Neutrophil (primary cell): ENCODE measurements at regions not wholly inside any gene's neighbourhood (a gene's known extent, or its start where the extent isn't known, plus 50 kb on each side); places are given as distances from the start of the nearest gene placed in this dataset.

Experiments used
- H3K27ac ChIP-seq: fragments of 200-600 bp; sonication (generic); 2 replicates; pipeline ENCODE4 v1.5.1; 2016; ENCODE audit warnings: mild to moderate bottlenecking, moderate library complexity
- H3K27me3 ChIP-seq: fragments of 200-600 bp; sonication (generic); 2 replicates; pipeline ENCODE4 v1.6.0; 2016; ENCODE audit warnings: mild to moderate bottlenecking
- H3K36me3 ChIP-seq: fragments of 200-600 bp; sonication (generic); 2 replicates; pipeline ENCODE4 v1.5.1; 2017
- H3K4me1 ChIP-seq, 2 experiments: fragments of 200-600 bp in 1 of 2; sonication (generic) in 1 of 2; 1 replicate in 1 of 2; 2 replicates in 1 of 2; pipeline versions ENCODE4 v1.5.1 to v1.6.1; 2013 to 2016; ENCODE audit warnings: low read depth in 1 of 2, low read length in 1 of 2, mild to moderate bottlenecking in 1 of 2, moderate library complexity in 1 of 2; ENCODE audit not compliant: control insufficient read depth in 1 of 2, insufficient read depth in 1 of 2
- H3K4me3 ChIP-seq, 2 experiments: fragments of 200-600 bp in 1 of 2; sonication (generic) in 1 of 2; 1 replicate in 1 of 2; 2 replicates in 1 of 2; pipeline ENCODE4 v1.5.1; 2013 to 2016; ENCODE audit warnings: low read depth in 1 of 2, low read length in 1 of 2, mild to moderate bottlenecking in 1 of 2, moderate library complexity in 1 of 2
- H3K9me3 ChIP-seq: fragments of 200-600 bp; sonication (generic); 2 replicates; pipeline ENCODE4 v1.5.1; 2016
- CTCF ChIP-seq: fragments of 200-600 bp; sonication (generic); IDR thresholded peaks from 2 replicates; pipeline ENCODE4 v1.5.1; 2016; ENCODE audit warnings: antibody characterized with exemption

GRCh38 chr2:37812941-37813730 lies 112.0 kb upstream of the RMDN2 start:
- no peak overlapping the region for H3K27ac ChIP-seq
- H3K4me3 ChIP-seq: no peak overlapping the region
- no peaks in the 10 kb centered on the region for H3K27me3 ChIP-seq
- H3K36me3 ChIP-seq: no peaks in the 10 kb centered on the region
- no peaks in the 10 kb centered on the region for H3K9me3 ChIP-seq
- H3K4me1 ChIP-seq: peaks cover 12 to 41% of the 10 kb centered on the region in 2 experiments
- no peak for TF ChIP-seq CTCF

- Histone ChIP-seq H3K4me3 (no peak overlapping the region), H3K4me1 (peaks cover 22 to 44% of the 10 kb centered on the region in 2 experiments), H3K27ac (no peak overlapping the region), H3K36me3 (no peaks in the 10 kb centered on the region), H3K27me3 (no peaks in the 10 kb centered on the region), H3K9me3 (no peaks in the 10 kb centered on the region)
- no peak for TF ChIP-seq CTCF
Measured at GRCh38 chr2:37816036-37816435, 109.1 kb upstream of the RMDN2 start.

GRCh38 chr2:37816686-37817085 lies 108.4 kb upstream of the RMDN2 start:
- Histone ChIP-seq H3K27ac (no peak overlapping the region), H3K4me3 (no peak overlapping the region), H3K4me1 (peaks cover 28 to 51% of the 10 kb centered on the region in 2 experiments), H3K27me3 (no peaks in the 10 kb centered on the region), H3K36me3 (no peaks in the 10 kb centered on the region), H3K9me3 (no peaks in the 10 kb centered on the region)
- no peak for TF ChIP-seq CTCF

- no peaks in the 10 kb centered on the region for H3K27me3 ChIP-seq
- H3K4me3 ChIP-seq: no peak overlapping the region
- no peak for TF ChIP-seq CTCF
- H3K36me3 ChIP-seq: no peaks in the 10 kb centered on the region
- H3K27ac ChIP-seq: peak overlapping the region; percentile 88
- peaks cover 53 to 65% of the 10 kb centered on the region in 2 experiments for H3K4me1 ChIP-seq
- no peaks in the 10 kb centered on the region for H3K9me3 ChIP-seq
Measured at GRCh38 chr2:37819186-37819585, 105.9 kb upstream of the RMDN2 start.

- TF ChIP-seq CTCF: no peak
- Histone ChIP-seq H3K9me3 (no peaks in the 10 kb centered on the region), H3K4me3 (peak overlapping the region; percentile 10 to 23), H3K27ac (peak overlapping the region; percentile 88), H3K36me3 (no peaks in the 10 kb centered on the region), H3K4me1 (peaks cover 67 to 79% of the 10 kb centered on the region in 2 experiments), H3K27me3 (no peaks in the 10 kb centered on the region)
Measured at GRCh38 chr2:37820471-37820986, 104.6 kb upstream of the RMDN2 start.
